ENCODE measurements at regions not wholly inside any gene's neighbourhood (a gene's known extent, or its start where the extent isn't known, plus 50 kb on each side); places are given as distances from the start of the nearest gene placed in this dataset.

DNA sequence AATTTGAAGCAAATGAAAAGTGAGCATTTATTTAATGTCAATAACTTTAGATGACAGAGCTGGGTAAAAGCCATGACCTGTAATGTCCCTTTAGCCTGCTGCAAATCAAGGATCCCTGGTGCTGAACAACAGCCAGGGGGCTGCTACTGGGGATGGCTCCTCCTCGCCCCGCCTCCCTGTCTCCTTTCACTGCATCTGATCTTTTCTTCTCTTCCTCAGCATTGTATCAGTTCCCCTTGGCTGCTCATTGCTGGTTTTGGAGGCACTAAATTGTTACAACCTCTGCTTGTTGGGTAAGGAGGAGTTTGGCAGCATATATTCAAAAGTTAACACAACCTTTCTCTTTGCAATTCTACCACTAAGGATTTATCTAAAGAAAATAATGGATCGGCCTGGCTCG lies 236.3 kb upstream of the ID2 start:
- TF ChIP-seq, protein P1, sequence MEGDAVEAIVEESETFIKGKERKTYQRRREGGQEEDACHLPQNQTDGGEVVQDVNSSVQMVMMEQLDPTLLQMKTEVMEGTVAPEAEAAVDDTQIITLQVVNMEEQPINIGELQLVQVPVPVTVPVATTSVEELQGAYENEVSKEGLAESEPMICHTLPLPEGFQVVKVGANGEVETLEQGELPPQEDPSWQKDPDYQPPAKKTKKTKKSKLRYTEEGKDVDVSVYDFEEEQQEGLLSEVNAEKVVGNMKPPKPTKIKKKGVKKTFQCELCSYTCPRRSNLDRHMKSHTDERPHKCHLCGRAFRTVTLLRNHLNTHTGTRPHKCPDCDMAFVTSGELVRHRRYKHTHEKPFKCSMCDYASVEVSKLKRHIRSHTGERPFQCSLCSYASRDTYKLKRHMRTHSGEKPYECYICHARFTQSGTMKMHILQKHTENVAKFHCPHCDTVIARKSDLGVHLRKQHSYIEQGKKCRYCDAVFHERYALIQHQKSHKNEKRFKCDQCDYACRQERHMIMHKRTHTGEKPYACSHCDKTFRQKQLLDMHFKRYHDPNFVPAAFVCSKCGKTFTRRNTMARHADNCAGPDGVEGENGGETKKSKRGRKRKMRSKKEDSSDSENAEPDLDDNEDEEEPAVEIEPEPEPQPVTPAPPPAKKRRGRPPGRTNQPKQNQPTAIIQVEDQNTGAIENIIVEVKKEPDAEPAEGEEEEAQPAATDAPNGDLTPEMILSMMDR (IDR thresholded peaks at IDR 0.05; ENCODE audit: low read depth, low read length, missing input control) = no peak
- TF ChIP-seq EGR1 (IDR thresholded peaks at IDR 0.05; ENCODE audit: low read depth in 2 of 2) (no peak), JUND (IDR thresholded peaks at IDR 0.05) (no peak), RAD21 (IDR thresholded peaks at IDR 0.05) (no peak), YY1 (IDR thresholded peaks at IDR 0.05) (no peak), NR2F2 (IDR thresholded peaks at IDR 0.05) (no peak)
- TF ChIP-seq, protein P2, sequence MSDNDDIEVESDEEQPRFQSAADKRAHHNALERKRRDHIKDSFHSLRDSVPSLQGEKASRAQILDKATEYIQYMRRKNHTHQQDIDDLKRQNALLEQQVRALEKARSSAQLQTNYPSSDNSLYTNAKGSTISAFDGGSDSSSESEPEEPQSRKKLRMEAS (IDR thresholded peaks at IDR 0.05) = no peak
- TF ChIP-seq, protein P3, sequence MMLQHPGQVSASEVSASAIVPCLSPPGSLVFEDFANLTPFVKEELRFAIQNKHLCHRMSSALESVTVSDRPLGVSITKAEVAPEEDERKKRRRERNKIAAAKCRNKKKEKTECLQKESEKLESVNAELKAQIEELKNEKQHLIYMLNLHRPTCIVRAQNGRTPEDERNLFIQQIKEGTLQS (IDR thresholded peaks at IDR 0.05) = no peak
- TF ChIP-seq, protein P4, sequence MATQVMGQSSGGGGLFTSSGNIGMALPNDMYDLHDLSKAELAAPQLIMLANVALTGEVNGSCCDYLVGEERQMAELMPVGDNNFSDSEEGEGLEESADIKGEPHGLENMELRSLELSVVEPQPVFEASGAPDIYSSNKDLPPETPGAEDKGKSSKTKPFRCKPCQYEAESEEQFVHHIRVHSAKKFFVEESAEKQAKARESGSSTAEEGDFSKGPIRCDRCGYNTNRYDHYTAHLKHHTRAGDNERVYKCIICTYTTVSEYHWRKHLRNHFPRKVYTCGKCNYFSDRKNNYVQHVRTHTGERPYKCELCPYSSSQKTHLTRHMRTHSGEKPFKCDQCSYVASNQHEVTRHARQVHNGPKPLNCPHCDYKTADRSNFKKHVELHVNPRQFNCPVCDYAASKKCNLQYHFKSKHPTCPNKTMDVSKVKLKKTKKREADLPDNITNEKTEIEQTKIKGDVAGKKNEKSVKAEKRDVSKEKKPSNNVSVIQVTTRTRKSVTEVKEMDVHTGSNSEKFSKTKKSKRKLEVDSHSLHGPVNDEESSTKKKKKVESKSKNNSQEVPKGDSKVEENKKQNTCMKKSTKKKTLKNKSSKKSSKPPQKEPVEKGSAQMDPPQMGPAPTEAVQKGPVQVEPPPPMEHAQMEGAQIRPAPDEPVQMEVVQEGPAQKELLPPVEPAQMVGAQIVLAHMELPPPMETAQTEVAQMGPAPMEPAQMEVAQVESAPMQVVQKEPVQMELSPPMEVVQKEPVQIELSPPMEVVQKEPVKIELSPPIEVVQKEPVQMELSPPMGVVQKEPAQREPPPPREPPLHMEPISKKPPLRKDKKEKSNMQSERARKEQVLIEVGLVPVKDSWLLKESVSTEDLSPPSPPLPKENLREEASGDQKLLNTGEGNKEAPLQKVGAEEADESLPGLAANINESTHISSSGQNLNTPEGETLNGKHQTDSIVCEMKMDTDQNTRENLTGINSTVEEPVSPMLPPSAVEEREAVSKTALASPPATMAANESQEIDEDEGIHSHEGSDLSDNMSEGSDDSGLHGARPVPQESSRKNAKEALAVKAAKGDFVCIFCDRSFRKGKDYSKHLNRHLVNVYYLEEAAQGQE (IDR thresholded peaks at IDR 0.05) = no peak
